NCI-H1105 (cell line): ENCODE measurements at regions not wholly inside any gene's neighbourhood (a gene's known extent, or its start where the extent isn't known, plus 50 kb on each side); places are given as distances from the start of the nearest gene placed in this dataset.

Experiments used
- DNase-seq: peaks from one replicate; lab custom pipeline; 2025; lab: John Stamatoyannopoulos, UW

DNA sequence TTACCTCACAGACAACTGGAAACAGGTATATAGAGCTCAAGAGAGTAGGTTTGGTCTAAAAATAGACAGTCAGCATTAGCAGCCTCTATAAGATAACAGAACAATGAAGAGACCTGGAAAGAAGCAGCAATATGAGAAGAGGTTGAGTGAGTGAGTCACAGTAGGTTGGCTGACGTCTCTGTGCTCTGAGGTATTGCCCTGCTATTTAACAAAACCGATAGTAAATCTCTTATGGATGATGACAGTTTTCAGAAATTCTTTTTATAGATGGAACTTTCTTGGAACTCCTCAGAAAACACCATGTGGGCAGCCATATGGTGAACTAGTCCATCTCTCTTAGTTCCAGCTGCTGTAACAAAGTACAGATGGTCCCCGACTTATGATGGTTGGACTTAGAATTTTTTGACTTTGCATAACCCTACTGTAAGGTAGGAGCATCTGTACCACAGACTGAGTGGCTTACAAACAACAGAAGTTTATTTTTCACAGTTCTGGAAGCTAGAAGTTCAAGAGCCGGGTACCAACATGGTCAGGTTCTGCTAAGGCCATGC lies 123.5 kb downstream of the MBD2 start:
- no peak for DNase-seq

DNA sequence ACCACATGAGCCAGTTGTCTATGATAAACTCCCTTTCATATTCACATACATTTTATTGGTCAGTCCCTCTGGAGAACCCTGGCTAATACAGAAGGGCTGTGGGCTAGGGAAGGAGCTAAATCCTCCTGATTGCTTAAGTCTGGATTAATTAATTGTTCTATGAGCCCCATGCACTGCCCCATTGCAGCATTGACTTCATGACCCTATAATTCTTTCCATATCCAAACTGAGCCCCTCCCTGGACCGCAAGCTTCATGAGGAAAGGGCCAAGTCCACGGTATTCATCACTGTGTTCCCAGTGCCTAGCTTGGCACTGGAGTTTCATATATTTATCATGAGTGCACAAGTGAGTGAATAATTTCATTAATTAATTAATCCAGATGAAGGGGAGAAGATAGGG lies 124.0 kb downstream of the MBD2 start:
- DNase-seq: no peak

DNA sequence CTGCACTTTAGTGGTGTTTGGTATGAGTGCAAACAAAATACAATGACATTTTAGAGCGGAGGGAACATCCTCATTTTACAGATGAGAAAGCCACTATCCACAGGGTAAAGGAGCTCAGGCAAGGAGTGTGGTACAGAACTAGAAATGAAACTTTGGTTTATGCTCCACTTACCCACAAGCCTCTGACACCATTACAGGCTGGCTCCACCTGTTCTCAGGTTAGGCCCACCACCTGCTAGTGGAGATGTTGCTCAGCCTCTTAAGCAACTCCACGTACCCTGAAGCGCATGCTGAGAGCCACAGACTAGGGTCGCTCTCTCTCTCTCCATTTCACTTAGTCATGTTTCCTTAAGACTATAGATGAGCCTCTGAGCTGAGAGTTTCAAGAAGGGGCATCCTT lies 130.0 kb downstream of the MBD2 start:
- no peak for DNase-seq

DNA sequence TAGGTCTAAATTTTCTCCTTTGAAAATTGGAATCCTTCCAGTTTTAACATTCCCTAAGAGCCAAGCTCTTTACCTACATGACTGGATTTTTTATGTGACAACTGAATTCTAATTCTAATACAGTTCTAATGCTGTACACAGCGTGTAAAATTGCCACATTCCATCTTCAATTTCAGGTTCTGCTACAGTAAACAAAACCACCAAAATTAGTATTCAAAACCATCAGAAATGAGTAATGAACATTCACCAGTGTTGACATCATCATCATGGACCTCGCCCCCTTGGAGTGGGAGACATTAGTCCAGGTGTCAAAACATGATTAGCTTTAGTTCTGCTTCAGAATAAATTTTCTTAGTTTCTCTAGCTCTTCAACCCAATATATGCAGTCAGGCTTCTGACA lies 133.6 kb downstream of the MBD2 start:
- DNase-seq: no peak

DNA sequence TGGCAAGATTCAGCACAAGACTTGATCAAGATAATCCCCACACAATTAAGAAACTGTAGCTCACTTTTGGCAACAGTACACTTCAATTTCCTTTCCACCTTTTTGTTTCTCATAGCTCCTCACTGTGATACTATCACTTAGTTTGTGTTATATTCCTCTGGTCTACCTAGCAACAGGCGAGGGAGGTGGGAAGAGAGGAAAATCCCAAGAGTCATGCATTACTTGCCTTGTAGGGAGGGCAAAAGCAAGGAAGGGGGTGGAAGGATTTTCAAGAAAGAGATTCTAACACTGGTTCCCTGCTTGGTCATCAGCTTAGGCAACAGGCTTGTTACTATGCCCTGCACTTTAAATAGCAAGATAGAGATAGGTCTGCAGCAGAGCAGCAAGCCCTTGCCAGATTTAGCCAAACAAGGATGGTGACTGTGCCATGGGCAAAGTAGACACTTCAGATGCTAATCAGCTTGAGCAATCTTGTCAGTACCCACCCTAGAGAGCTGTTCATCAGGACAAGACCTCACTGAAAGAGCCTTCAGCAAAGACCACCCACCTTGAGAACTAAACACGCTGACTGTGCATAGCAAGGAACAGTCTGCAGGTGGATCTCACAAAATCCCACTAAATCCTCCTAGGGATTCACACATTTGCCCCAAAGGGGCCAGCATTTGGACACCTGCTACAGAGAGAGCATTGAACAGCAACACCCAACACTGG lies 134.6 kb downstream of the MBD2 start:
- no peak for DNase-seq

DNA sequence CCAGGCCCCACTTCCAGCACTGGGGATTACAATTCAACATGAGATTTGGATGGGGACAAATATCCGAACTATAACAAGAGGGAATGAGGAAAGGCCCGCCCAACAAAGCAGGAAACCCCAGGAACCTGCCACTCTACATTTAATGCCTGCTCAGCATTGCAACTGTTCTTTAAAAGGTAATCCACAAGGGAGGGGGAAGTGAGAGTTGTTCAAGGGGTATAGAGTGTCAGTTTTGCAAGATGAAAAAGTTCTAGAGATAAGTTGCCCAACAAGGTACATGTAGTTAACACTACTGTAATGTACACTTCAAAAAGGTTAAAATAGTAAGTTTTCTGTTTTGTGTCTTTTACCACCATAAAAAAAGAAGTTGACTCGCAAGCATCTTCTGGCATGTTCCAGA lies 137.6 kb downstream of the MBD2 start:
- DNase-seq: no peak

DNA sequence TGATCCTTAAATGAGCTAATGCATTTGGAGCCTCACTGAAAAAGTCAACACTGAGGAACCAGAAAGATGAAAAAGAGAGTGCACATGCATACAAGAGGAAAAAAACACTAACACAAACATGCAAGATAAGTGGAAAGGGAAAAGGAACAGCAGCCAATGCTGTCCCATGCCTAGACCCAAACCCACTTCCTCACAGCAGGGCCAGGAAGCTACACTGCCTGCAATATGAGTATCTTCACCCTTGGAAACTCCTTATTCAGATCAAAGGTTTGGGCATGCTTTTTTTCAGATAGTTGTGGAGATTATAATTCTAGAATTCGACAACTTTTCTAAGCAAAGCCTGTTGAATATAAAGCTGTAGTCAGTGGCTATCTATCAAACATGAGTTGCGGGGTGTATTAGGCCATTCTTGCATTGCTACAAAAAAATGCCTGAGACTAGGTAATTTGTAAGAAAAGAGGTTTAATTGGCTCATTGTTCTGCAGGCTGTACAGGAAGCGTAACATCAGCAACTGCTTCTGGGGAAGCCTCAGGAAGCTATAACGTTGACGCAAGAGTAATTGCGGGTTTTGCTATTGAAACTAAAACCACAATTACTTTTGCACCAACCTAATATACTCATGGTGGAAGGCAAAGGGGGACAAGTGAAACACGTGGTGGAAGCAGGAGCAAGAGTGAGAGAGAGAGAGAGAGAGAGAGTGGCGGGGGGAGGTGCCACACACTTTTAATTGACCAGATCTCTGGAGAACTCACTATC lies 138.2 kb downstream of the MBD2 start:
- no peak for DNase-seq

DNA sequence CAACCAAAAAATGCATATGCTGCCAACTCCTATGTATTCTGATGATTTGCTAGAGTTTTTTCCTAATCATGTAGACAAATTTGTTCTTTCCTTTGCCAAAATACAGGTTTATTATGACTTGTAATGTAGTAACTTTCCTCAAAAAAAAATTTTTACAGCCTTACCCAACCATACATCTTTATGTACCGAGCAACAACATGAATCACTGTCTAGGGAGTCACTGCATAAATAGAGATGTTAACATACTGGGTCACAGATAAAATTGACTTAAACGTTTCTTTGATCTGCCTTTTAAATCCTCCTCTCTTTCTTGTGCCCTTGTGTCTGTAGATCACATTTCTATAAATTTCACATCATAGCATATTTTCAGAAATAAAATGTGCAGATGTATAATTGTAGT lies 143.6 kb downstream of the MBD2 start:
- DNase-seq: no peak

DNA sequence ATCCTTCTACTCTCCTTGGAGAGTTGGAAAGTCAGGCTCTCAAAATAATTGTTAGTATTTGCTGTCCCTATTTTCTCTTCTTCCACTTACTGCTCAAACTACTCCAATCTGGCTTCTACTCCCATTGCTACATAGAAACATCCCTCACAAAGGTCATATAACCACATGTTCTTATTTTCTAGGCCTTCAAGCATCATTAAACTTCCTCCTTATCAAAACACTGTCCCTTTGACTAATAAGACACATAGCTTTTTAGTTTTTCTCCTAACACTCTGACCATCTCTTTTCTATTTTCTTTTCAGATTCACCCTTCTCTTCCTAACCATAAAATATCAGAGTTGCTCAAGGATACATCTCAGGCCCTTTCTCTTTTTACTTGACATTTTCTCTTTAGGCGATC lies 148.3 kb downstream of the MBD2 start:
- DNase-seq: no peak

DNA sequence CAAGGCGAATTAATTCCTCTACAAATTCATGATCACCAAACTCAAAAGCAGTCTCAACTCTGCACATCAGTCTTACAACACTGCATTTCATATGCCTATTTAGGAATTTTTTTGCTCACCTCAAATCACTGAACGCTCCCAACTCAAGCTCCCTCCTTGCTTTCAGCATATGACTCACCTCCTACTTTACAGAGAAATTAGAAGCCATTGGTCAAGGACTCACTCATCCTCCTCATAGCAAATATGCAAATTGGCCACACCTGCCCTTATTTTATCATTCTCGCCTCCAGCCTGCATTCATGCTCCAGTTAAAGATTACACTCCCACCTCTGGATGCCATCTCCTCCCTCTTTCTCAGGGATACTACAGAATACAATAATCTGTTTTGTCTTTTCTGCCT lies 148.8 kb downstream of the MBD2 start:
- DNase-seq: no peak

DNA sequence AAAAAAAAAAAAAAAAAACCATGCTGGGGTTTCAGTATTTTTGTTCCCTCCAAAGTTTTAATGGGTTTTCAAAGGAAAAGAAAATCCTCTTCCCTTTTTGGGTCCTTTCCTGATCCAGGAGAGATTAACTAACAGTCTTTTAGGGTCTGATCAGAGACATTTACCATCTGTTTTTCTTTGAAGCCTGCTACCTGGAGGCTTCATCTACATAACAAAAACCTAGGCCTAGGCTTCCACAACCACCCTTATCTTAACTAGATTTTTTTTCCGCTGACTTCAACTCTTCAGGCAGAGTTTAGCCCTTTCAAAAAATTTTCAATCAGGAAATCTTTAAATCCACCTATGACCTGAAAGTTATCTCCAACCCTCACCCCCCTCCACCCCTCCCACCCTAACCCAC lies 154.7 kb downstream of the MBD2 start:
- DNase-seq: no peak

DNA sequence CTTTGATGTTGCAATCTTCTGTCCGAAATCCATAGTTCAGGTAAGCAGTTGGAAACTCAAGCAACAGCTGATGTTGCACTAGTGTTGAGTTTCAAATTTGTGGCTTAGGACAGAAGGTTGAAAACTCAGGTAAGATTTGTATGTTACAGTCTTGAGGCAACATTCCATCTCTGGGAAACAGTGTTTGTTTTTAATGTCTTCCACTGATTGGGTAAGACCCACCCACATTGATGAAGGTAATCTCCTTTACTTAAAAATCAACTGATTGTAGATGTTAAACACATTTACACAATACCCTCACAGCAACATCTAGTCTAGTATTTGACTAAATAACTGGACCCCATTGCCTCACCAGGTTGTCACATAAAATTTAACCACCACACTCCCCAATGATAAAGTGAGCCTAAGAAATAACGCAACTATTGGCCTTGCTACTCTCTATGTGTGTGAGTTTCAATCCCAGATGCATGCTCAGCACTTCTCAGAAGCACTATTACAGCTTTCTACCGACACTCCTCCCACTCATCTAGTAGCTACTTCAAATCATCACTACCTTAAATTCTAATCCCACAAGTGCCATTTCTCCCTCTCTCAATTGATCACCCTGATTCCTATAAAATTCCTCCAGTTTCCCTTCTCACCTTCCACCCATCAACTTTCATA lies 164.0 kb downstream of the MBD2 start:
- DNase-seq: no peak

DNA sequence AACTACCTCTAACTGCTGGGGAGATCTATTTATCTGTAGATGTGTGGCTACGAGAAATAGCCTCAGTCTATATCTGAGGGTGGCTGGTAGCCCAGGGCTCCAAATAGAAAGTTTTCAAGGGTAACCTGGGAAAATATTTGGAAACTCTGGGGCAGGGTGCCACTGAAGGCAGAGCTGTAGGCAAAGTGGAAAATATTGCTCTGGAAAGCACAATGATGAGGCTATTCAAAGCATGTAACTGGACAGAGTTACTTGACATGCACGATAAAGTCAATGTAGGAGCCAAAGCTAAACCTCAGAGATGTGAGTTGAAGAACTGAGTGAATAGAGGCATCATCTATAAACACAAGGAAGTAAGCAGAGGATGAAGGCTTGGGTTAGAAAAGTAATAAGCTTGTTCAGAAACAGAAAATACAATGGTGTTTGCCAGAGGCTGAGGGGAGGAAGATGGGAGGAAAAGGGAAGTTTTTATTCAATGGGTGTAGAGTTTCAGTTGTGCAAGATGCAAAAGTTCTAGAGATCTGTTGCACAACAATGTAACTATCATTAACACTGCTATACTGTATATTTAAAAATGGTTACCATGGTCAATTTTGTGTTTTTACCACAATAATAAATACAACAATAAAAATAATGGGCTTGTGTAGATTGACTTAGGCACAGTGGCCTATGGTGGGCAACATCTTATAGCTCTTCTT lies 171.6 kb downstream of the MBD2 start:
- DNase-seq: no peak

DNA sequence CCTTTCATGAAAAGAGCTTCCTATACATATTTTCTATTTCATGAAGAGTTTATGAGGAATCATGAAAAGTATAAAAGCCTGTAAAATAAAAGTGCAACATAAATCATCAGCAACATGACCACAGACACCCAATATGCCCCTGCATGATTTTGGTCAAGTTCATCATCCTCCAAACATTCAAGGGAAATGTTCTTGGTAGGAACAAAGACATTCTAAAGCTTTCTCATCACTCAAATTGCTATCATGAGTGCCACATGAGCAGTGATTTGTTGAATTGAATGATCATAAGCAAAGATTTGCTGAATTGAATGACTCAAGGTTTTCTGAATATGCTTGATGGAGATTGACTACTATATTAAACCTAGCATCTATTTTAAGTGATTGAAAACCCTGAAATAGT lies 172.2 kb downstream of the MBD2 start:
- no peak for DNase-seq

DNA sequence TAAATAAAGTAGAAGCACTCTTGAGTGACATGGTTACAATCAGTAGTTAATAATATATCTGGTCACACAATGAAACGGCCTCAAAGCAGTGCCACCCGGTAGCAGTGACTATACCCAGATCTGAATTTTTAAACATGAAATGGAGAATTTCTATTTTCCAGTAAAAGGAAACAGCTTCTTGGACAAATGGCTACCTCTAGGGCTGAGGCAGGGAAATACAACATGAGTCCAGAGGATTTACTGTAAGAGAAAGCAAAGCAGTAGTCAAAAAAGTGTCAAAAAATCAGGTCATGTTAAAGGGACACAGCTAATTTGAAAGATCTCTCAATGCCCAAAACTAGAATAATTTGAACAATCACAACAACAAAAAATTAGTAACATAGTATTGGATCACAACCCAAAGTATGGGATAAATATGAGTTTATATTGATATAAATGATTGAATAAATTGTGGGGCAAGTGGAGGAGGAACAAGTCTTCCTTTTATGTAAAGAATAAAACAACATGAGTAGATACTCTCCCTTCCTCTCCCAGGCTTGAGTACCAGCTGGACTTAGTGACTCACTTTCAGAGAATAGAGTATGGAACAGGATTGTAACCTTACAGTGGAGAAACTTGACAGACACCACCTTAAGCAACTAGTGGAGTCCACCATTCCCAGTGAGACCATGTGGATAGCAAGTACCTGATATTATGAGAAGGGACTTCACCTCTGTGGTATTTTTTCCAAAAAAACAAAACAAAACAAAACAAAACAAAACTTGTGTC lies 180.8 kb downstream of the MBD2 start:
- no peak for DNase-seq

DNA sequence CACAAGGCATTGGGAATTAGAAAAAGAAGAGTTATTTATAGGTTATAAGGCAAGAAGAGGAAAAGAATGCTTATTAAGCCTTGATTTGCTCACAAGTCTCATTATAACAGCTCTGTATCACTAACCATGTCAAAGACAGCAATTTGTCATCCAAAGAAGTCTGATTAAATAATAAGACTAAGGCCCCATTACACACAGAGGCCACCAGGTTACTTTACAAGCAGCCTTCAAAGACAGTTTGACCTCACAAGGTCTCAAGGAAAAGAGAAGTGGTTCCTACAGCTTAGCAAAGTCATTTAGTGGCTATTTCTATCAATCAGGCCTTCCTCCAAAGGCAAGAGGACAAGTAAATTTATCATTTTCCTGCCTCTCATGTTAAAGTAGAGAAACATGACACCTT lies 188.5 kb downstream of the MBD2 start:
- no peak for DNase-seq

DNA sequence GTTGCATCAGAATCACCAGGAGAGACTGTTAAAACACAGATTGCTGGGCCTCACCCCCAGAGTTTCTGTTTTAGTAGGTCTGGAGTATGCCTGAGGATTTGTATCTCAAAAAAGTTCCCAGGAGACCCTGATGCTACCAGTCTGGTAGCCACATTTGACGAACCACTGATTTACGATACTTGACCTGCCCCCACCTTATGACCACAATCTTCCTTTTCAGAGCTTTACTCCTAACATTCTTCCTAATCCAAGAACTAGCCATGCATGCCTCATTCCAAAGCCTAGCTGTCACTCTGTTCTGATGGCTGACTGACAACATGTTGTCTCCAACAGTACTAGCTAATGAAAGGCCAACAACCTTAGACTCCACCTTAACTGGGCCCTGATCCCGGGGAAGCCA lies 191.4 kb downstream of the MBD2 start:
- no peak for DNase-seq

DNA sequence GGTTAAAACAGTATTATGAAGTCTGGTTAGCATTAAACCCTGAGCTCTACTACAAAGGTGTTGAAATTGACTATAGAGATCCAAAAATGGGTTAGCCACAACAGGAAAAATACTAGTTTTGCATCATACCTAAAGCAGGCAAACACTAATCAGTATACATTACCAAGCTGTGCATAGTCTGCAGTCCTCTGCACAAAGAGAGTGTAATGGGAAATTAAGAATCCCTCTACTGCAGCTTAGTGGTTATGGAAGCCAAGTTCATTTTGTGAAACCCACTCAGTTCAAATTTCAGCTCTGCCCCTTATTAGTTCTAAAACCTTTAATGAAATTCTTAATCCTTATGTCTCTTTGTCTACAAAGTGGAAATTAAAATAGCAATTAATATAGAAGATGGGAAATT lies 192.1 kb downstream of the MBD2 start:
- DNase-seq: no peak

DNA sequence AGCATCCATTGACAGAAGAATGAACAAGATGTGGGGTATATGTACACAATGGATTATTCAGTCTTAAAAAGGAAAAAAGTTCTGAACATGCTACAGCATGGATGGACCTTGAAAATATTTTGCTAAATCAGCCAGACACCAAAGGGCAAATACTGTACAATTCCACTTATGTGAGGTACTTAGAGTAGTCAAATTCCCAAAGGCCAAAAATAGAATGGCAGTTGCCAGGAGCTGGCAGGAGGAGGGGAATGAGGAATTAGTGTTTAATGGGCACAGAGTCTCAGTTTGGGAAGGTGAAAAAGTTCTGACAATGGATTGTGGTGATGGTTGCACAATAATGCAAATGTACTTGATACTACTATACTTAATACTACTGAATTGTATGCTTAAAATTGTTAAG lies 193.2 kb downstream of the MBD2 start:
- no peak for DNase-seq

DNA sequence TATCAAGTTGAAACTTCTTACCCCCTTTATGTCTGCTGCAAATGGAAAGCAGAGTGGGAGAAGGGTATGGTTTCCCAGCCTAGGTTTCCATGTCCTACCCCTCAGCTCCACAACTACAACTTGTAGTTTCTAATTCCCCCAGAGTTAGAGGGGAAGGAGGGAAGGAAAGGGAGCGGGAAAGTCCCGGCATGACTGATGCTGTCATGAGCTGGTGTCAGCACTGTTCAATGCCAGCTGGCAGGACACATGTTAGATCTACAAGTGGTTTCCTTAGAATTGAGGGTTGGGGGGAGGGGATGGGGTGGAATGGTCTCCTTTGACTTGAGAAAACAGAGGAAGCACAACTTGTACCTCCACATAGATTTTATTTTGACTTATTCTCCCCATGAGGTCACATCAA lies 194.0 kb downstream of the MBD2 start:
- no peak for DNase-seq

DNA sequence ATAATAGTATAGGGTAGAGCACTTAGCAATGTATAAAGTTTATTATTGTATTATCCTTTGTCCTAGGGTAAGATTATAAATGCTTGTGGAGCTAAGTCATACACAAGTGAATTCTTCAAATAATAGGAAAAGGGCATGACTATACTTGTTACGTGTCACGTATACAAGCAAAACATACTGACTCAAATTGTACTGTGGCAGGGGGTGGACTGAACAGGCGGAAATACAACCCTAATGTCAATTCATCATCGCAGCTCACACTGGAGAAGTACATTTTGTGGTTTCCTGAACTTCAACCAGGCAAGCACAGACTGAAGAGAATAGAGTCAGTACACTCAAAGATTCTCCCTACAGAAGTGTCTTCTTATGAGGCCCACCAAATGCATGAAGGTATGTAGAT lies 201.0 kb downstream of the MBD2 start:
- no peak for DNase-seq

DNA sequence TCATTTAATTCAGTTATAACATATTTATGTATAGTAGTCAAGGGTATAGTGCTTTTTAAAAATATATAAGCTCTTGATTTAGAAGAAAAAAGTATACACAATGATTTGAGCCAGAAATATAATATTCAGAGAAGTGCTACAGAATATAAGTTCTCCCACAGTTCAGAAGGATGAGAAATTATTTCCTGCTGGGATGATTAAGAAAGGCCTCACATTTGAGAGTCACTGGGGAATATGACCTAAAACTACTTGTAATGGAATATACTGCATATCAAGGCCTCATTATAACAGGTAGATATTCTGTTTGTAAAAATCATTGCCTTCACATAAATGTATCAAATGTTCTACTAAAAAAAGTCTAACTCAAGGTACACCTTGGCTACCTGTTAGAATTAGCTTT lies 203.5 kb downstream of the MBD2 start:
- no peak for DNase-seq
